Activated T-helper 17 cell treated with anti-CD3 and anti-CD28 coated beads, Interleukin-2, amount 50 U/mL, for 72 hours (primary cell): ENCODE measurements at regions not wholly inside any gene's neighbourhood (a gene's known extent, or its start where the extent isn't known, plus 50 kb on each side); places are given as distances from the start of the nearest gene placed in this dataset.
"Not testable (repeated sequence)": the region's sequence is repeated elsewhere in the genome, so short reads cannot be mapped to it uniquely, and the experiment has no call there.

Experiments
- ATAC-seq: fragments of 150-1000 bp; cut with Tn5 transposase; replicated peaks from 2 replicates; pipeline ENCODE4 v1.10.0; 2021; ENCODE audit warnings: mild to moderate bottlenecking, moderate library complexity
- H3K27ac Mint-ChIP-seq: one replicate; pipeline ENCODE4 v1.8.0; 2022; ENCODE audit warnings: mixed read lengths
- H3K27me3 Mint-ChIP-seq: one replicate; pipeline ENCODE4 v1.8.0; 2022; ENCODE audit warnings: mixed read lengths
- H3K36me3 Mint-ChIP-seq: one replicate; pipeline ENCODE4 v1.8.0; 2022; ENCODE audit warnings: low read depth, mild to moderate bottlenecking, mixed read lengths
- H3K4me1 Mint-ChIP-seq: one replicate; pipeline ENCODE4 v1.8.0; 2022; ENCODE audit warnings: mixed read lengths
- H3K4me3 Mint-ChIP-seq: one replicate; pipeline ENCODE4 v1.8.0; 2022; ENCODE audit warnings: mild to moderate bottlenecking, mixed read lengths
- H3K9me3 Mint-ChIP-seq: one replicate; pipeline ENCODE4 v1.8.0; 2022; ENCODE audit warnings: mixed read lengths

- H3K36me3 Mint-ChIP-seq: no peaks in the 10 kb centered on the region
- H3K27me3 Mint-ChIP-seq: no peaks in the 10 kb centered on the region
- H3K4me3 Mint-ChIP-seq: no peak overlapping the region
- H3K9me3 Mint-ChIP-seq: no peaks in the 10 kb centered on the region
- H3K27ac Mint-ChIP-seq: no peak overlapping the region
- no peaks in the 10 kb centered on the region for H3K4me1 Mint-ChIP-seq
- ATAC-seq: no peak
Measured at GRCh38 chr6:159642995-159643394, 50.0 kb downstream of the SOD2 start.

DNA sequence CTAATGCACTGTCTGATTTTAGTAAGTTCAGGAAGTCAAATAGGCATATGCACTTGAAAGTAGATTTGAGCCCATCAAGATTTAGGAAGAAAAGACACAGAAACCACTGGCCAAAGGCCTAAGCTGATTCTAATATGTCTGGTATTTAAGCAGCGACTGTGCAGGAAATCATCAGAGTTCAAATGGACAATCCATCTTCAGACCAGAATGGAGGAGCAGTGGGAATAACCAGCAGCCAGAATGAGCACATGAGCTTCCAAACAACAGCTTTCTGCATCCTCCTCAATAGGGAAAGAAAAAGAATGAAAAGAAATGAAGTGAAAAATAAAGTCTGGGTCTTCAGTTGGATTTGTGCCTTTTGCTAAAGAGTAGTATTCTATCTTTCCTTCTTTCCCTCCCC is 50.6 kb downstream of the SOD2 start:
- H3K27me3 Mint-ChIP-seq: no peaks in the 10 kb centered on the region
- H3K4me1 Mint-ChIP-seq: no peaks in the 10 kb centered on the region
- no peak overlapping the region for H3K27ac Mint-ChIP-seq
- H3K9me3 Mint-ChIP-seq: no peaks in the 10 kb centered on the region
- ATAC-seq: no peak
- H3K4me3 Mint-ChIP-seq: no peak overlapping the region
- H3K36me3 Mint-ChIP-seq: no peaks in the 10 kb centered on the region

- Mint-ChIP-seq H3K36me3 (no peaks in the 10 kb centered on the region), H3K27me3 (no peaks in the 10 kb centered on the region), H3K4me1 (no peaks in the 10 kb centered on the region), H3K27ac (no peak overlapping the region), H3K4me3 (no peak overlapping the region), H3K9me3 (no peaks in the 10 kb centered on the region)
- ATAC-seq: no peak
Measured at GRCh38 chr6:159640722-159641482, 52.1 kb downstream of the SOD2 start.

DNA sequence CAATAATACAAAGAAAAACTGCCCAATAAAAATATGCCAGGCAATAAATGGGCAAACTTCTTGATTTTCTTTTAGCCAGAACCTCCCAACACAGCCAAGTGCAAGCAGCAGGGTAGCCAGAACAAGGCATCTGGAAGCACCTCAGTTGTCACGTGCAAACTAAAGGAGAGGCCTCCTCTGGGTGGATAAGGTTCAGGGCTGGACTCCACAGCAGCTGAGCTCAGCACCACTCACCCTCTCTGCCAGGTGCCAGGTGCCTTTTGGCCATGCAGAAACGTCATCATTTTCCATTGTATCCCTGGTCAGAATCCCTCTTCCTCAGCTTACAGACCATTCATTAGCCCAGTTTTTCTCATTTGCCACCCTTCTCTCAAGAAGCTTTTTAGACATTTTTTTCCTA is 52.7 kb downstream of the SOD2 start:
- Mint-ChIP-seq H3K4me1 (no peaks in the 10 kb centered on the region), H3K4me3 (no peak overlapping the region), H3K36me3 (no peaks in the 10 kb centered on the region), H3K9me3 (no peaks in the 10 kb centered on the region), H3K27ac (no peak overlapping the region), H3K27me3 (no peaks in the 10 kb centered on the region)
- no peak for ATAC-seq

DNA sequence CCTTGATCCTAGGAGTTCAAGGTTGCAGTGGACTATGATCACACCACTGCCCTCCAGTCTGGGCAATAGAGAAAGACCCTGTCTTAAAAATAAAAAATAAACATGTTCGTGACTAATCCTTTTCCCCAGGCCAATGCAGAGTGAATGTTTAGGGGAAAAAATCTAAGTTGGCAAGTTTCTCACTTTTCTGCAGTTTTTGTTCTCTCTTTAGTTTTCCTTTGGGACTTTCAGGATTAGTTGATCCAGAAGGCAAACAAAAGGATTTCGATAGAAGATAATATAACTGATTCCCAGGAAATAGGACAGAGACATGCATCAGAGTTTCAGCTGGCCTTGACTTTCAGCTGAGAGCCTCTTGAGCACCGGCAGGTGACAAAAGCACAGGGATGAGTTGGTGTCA is 53.3 kb downstream of the SOD2 start:
- no peaks in the 10 kb centered on the region for H3K9me3 Mint-ChIP-seq
- H3K27me3 Mint-ChIP-seq: no peaks in the 10 kb centered on the region
- ATAC-seq: no peak
- H3K27ac Mint-ChIP-seq: no peak overlapping the region
- no peaks in the 10 kb centered on the region for H3K36me3 Mint-ChIP-seq
- no peak overlapping the region for H3K4me3 Mint-ChIP-seq
- no peaks in the 10 kb centered on the region for H3K4me1 Mint-ChIP-seq

DNA sequence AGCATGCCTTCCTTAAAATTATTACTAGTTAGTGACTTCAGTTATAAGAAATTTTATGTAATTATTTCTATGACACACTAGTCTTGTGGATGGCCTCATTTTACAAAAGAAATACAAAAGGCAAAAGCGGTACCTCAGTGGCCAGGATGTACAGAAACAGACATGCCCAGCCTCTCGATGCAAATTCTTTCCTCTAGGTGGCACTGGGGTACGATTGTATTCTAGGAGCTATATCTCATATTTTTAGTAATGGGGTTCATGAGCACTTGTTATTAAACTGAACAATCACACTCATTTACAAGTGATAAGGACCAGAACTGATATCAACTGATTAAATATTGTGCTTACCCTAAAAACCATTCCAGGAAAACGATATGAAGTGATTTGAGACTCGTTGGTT is 59.8 kb downstream of the SOD2 start:
- H3K27me3 Mint-ChIP-seq: no peaks in the 10 kb centered on the region
- H3K4me3 Mint-ChIP-seq: no peak overlapping the region
- no peak for ATAC-seq
- H3K27ac Mint-ChIP-seq: no peak overlapping the region
- H3K4me1 Mint-ChIP-seq: no peaks in the 10 kb centered on the region
- H3K36me3 Mint-ChIP-seq: no peaks in the 10 kb centered on the region
- no peaks in the 10 kb centered on the region for H3K9me3 Mint-ChIP-seq

DNA sequence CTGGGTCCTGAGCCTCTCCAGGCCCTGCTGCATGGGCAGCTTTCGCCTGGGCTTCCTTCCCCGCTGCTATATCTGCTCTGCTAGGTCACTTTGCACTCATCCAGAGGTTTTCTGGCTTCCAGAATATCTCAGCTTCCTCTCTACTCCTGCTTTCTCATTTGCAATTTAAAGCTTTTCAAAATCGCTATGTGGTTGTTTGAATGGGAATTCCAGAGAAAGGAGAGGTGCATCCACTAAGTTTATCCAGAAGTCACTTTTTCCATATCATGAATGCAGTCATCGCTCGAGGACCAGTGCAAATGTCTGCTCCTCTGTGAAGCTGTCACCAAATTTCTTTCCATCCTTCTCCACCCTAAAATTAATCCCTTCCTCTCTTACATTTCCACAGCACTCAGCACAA is 61.2 kb downstream of the SOD2 start:
- Mint-ChIP-seq H3K9me3 (no peaks in the 10 kb centered on the region), H3K27me3 (no peaks in the 10 kb centered on the region), H3K4me3 (no peak overlapping the region), H3K27ac (no peak overlapping the region), H3K4me1 (no peaks in the 10 kb centered on the region), H3K36me3 (no peaks in the 10 kb centered on the region)
- ATAC-seq: no peak

- Mint-ChIP-seq H3K4me1 (no peaks in the 10 kb centered on the region), H3K9me3 (no peaks in the 10 kb centered on the region), H3K36me3 (no peaks in the 10 kb centered on the region), H3K27me3 (no peaks in the 10 kb centered on the region), H3K4me3 (no peak overlapping the region), H3K27ac (no peak overlapping the region)
- ATAC-seq: no peak
Measured at GRCh38 chr6:159627939-159628338, 65.1 kb downstream of the SOD2 start.

GRCh38 chr6:159626506-159626905 is 66.5 kb downstream of the SOD2 start:
- H3K36me3 Mint-ChIP-seq, H3K4me1 Mint-ChIP-seq, H3K27me3 Mint-ChIP-seq, H3K9me3 Mint-ChIP-seq, H3K4me3 Mint-ChIP-seq, H3K27ac Mint-ChIP-seq, ATAC-seq: not testable (repeated sequence)

DNA sequence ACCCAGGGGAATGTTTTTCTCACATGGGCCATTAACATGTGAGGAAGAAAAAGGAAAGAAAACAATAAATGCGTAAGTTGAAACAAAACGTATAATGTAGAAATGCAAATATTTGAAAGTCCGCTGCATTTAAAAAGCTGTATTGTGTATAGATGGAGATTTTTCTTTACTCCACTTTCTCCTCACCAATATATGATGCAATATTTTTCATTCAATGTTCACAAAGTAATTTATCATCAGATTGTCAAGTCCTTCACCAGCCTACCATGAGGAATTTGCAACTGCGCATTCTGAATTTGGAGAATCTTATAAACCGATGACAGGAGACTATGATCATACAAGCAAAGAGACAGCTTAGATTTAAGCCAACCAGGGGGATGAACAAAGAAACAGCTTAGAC is 69.9 kb downstream of the SOD2 start:
- H3K9me3 Mint-ChIP-seq: no peaks in the 10 kb centered on the region
- H3K36me3 Mint-ChIP-seq: no peaks in the 10 kb centered on the region
- H3K4me3 Mint-ChIP-seq: no peak overlapping the region
- no peak for ATAC-seq
- no peaks in the 10 kb centered on the region for H3K4me1 Mint-ChIP-seq
- no peaks in the 10 kb centered on the region for H3K27me3 Mint-ChIP-seq
- no peak overlapping the region for H3K27ac Mint-ChIP-seq

GRCh38 chr6:159620947-159621346 is 72.1 kb downstream of the SOD2 start:
- Mint-ChIP-seq H3K27me3 (no peaks in the 10 kb centered on the region), H3K27ac (no peak overlapping the region), H3K36me3 (no peaks in the 10 kb centered on the region), H3K4me3 (no peak overlapping the region), H3K9me3 (peaks cover 14% of the 10 kb centered on the region), H3K4me1 (no peaks in the 10 kb centered on the region)
- ATAC-seq: no peak

DNA sequence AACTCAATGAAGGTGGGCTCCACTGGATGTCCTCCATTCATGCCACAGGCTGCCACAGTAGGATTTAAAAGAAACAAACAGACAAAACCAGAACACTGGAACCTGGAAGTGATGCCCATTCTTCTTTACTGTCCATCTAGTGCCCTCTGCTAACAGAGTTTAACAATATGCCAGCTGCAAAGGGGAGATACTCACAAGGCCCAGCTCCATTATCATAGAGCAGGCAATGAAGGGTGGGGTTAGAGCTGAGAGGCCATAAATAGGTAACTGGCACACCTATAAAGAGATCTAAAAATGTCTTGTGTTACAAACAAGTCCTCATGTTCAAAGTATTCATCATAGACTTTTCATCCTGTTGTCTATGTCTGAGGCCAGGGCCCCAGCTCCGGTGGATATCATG is 75.6 kb downstream of the SOD2 start:
- no peaks in the 10 kb centered on the region for H3K36me3 Mint-ChIP-seq
- peaks cover 22% of the 10 kb centered on the region for H3K9me3 Mint-ChIP-seq
- no peak overlapping the region for H3K4me3 Mint-ChIP-seq
- H3K27ac Mint-ChIP-seq: no peak overlapping the region
- no peaks in the 10 kb centered on the region for H3K4me1 Mint-ChIP-seq
- H3K27me3 Mint-ChIP-seq: no peaks in the 10 kb centered on the region
- ATAC-seq: no peak

DNA sequence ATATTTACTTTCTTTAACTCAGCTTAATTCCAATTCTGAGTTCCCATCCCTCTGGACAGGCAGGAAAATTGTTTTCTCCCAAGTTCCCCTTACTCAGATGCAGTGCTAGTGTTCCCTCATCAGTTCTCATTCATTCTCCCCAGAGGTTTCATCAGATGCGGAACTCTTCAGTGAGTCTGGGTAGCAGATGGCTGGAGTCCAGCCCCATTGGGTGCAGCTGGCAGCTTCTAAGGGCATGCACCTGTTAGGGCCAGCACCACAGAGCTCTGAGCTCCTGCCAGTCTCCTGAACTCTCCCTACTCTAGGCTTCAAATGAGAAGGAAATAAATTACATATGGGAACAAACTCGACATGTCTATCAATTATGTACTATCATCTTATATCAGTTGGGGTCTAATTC is 76.6 kb downstream of the SOD2 start:
- no peak for ATAC-seq
- Mint-ChIP-seq H3K4me3 (no peak overlapping the region), H3K27me3 (no peaks in the 10 kb centered on the region), H3K9me3 (peaks cover 22% of the 10 kb centered on the region), H3K27ac (no peak overlapping the region), H3K4me1 (no peaks in the 10 kb centered on the region), H3K36me3 (no peaks in the 10 kb centered on the region)

- Mint-ChIP-seq H3K36me3 (no peaks in the 10 kb centered on the region), H3K9me3 (peaks cover 22% of the 10 kb centered on the region), H3K4me3 (no peak overlapping the region), H3K4me1 (no peaks in the 10 kb centered on the region), H3K27ac (no peak overlapping the region), H3K27me3 (no peaks in the 10 kb centered on the region)
- no peak for ATAC-seq
Measured at GRCh38 chr6:159615918-159616317, 77.1 kb downstream of the SOD2 start.

GRCh38 chr6:159610881-159611280 is 82.2 kb downstream of the SOD2 start:
- Mint-ChIP-seq H3K9me3 (peaks cover 8% of the 10 kb centered on the region), H3K4me1 (no peaks in the 10 kb centered on the region), H3K27ac (no peak overlapping the region), H3K27me3 (no peaks in the 10 kb centered on the region), H3K36me3 (no peaks in the 10 kb centered on the region), H3K4me3 (no peak overlapping the region)
- no peak for ATAC-seq

GRCh38 chr6:159609652-159610178 is 83.3 kb downstream of the SOD2 start:
- Mint-ChIP-seq H3K36me3 (no peaks in the 10 kb centered on the region), H3K27ac (no peak overlapping the region), H3K27me3 (no peaks in the 10 kb centered on the region), H3K4me1 (no peaks in the 10 kb centered on the region), H3K9me3 (peaks cover 2% of the 10 kb centered on the region), H3K4me3 (no peak overlapping the region)
- ATAC-seq: no peak
